RWPE1 (cell line): ENCODE measurements at regions not wholly inside any gene's neighbourhood (a gene's known extent, or its start where the extent isn't known, plus 50 kb on each side); places are given as distances from the start of the nearest gene placed in this dataset.
"Not testable (repeated sequence)": the region's sequence is repeated elsewhere in the genome, so short reads cannot be mapped to it uniquely, and the experiment has no call there.

Experiments
- CTCF ChIA-PET: fragments of 350-600 bp; sonication (Branson Sonifier 250); formaldehyde crosslinking; extraction: SDS; loops from one replicate; lab custom pipeline; 2021; lab: Yijun Ruan, JAX
- POLR2A ChIA-PET: fragments of 400-600 bp; formaldehyde crosslinking; extraction: SDS; loops from one replicate; lab custom pipeline; 2020; ENCODE audit warnings: antibody characterized with exemption; ENCODE audit not compliant: low non-redundant PET; lab: Yijun Ruan, JAX
- DNase-seq: peaks from one replicate; pipeline ENCODE4 v3.0.0; 2012; ENCODE audit warnings: low spot score
- H3K27ac ChIP-seq: fragments of 450-650 bp; 2 replicates; pipeline ENCODE4 v1.5.1; 2017
- CTCF ChIP-seq: fragments of 450-650 bp; conservative IDR thresholded peaks from 2 replicates; pipeline ENCODE4 v1.5.1; 2017; ENCODE audit warnings: low read depth, mild to moderate bottlenecking

- ChIA-PET POLR2A (no interaction called here), CTCF (no interaction called here)
- H3K27ac ChIP-seq: no peak overlapping the region
- DNase-seq: no peak
- TF ChIP-seq CTCF: no peak
These were observed 99.6 kb upstream of the ZC3H11B start for GRCh38 chr1:219712506-219712905.

- DNase-seq: peak; percentile 46
- ChIA-PET CTCF (interaction anchor here (0.6 kb wide), 1 partner anchor 24 kb away, joined by 3 read pairs; no protein-coding TSS in a partner anchor), POLR2A (no interaction called here)
- no peak for TF ChIP-seq CTCF
- H3K27ac ChIP-seq: no peak overlapping the region
These were observed 97.8 kb upstream of the ZC3H11B start for GRCh38 chr1:219710529-219711194.

GRCh38 chr1:219708919-219709543 lies 96.1 kb upstream of the ZC3H11B start:
- ChIA-PET POLR2A (no interaction called here), CTCF (no interaction called here)
- no peak for TF ChIP-seq CTCF
- no peak for DNase-seq
- no peak overlapping the region for H3K27ac ChIP-seq

GRCh38 chr1:219707885-219708284 lies 95.0 kb upstream of the ZC3H11B start:
- CTCF ChIA-PET, DNase-seq, POLR2A ChIA-PET, H3K27ac ChIP-seq: not testable (repeated sequence)

- DNase-seq, POLR2A ChIA-PET, H3K27ac ChIP-seq: not testable (repeated sequence)
- CTCF ChIA-PET: interaction anchor here (0.7 kb wide), 1 partner anchor 105 kb away, joined by 3 read pairs; no protein-coding TSS in a partner anchor
These were observed 91.4 kb upstream of the ZC3H11B start for GRCh38 chr1:219704331-219704730.

GRCh38 chr1:219703368-219703639 lies 90.4 kb upstream of the ZC3H11B start:
- DNase-seq: no peak
- ChIA-PET CTCF (no interaction called here), POLR2A (no interaction called here)
- H3K27ac ChIP-seq: no peak overlapping the region
- TF ChIP-seq CTCF: no peak

- no peak for DNase-seq
- ChIA-PET CTCF (no interaction called here), POLR2A (no interaction called here)
- no peak for TF ChIP-seq CTCF
- H3K27ac ChIP-seq: no peak overlapping the region
These were observed 88.6 kb upstream of the ZC3H11B start for GRCh38 chr1:219701476-219701875.
